IMR-90 (cell line): ENCODE measurements at regions not wholly inside any gene's neighbourhood (a gene's known extent, or its start where the extent isn't known, plus 50 kb on each side); places are given as distances from the start of the nearest gene placed in this dataset.

Experiments
- ATAC-seq: fragments of 200-7000 bp; cut with Tn5 transposase; 2 replicates; pipeline ENCODE4 v1.9.1; 2020; ENCODE audit warnings: low read depth, mild to moderate bottlenecking, moderate library complexity
- BruUV-seq: library from RNA; stranded (reverse); fragments of 400-500 nt; replicated peaks from 2 replicates; lab custom pipeline; 2021; lab: Mats Ljungman, UMichigan
- CTCF ChIA-PET: fragments of 300-600 bp; formaldehyde crosslinking; extraction: SDS; loops from one replicate; lab custom pipeline; 2021; ENCODE audit warnings: antibody characterized with exemption; lab: Yijun Ruan, JAX
- POLR2A ChIA-PET: fragments of 300-600 bp; sonication (Branson Sonifier 250); formaldehyde crosslinking; loops from one replicate; lab custom pipeline; 2022; ENCODE audit warnings: antibody characterized with exemption; ENCODE audit not compliant: unreplicated experiment; lab: Charles Lee
- DNase-seq: peaks from one replicate; pipeline ENCODE4 v3.0.0; 2013
- H2AFZ ChIP-seq: replicated peaks from 2 replicates; pipeline ENCODE3; 2013; ENCODE audit warnings: low read length, mild to moderate bottlenecking; ENCODE audit not compliant: poor library complexity
- H2AK5ac ChIP-seq: 2 replicates; pipeline ENCODE4 v1.6.1; 2013; ENCODE audit warnings: low read depth, low read length, inconsistent platforms
- H2AK9ac ChIP-seq: replicated peaks from 2 replicates; pipeline ENCODE3; 2013; ENCODE audit warnings: mild to moderate bottlenecking, low read depth, low read length, moderate library complexity; ENCODE audit not compliant: poor library complexity
- H2BK120ac ChIP-seq: 2 replicates; pipeline ENCODE4 v1.6.1; 2013; ENCODE audit warnings: low read depth, low read length, inconsistent platforms
- H2BK15ac ChIP-seq: 3 replicates; pipeline ENCODE4 v1.6.1; 2013; ENCODE audit warnings: low read depth, low read length, inconsistent platforms
- H2BK20ac ChIP-seq: 2 replicates; pipeline ENCODE4 v1.6.1; 2013; ENCODE audit warnings: low read depth, mild to moderate bottlenecking, inconsistent platforms, low read length, moderate library complexity
- H2BK5ac ChIP-seq: 2 replicates; pipeline ENCODE4 v1.6.1; 2013; ENCODE audit warnings: mild to moderate bottlenecking, low read depth, low read length, inconsistent platforms; ENCODE audit not compliant: poor library complexity, severe bottlenecking
- H3K14ac ChIP-seq: replicated peaks from 2 replicates; pipeline ENCODE4 v1.6.1; 2013; ENCODE audit warnings: low read depth, low read length, inconsistent platforms
- H3K18ac ChIP-seq: 2 replicates; pipeline ENCODE4 v1.6.1; 2013; ENCODE audit warnings: low read depth, low read length, control low read depth
- H3K23ac ChIP-seq: 2 replicates; pipeline ENCODE4 v1.6.1; 2013; ENCODE audit warnings: low read depth, low read length, inconsistent platforms
- H3K27ac ChIP-seq: 2 replicates; pipeline ENCODE4 v1.5.1; 2013; ENCODE audit warnings: mild to moderate bottlenecking, control low read depth, low read length; ENCODE audit not compliant: insufficient read depth
- H3K27me3 ChIP-seq: 2 replicates; pipeline ENCODE4 v1.6.1; 2013; ENCODE audit warnings: low read length; ENCODE audit not compliant: control insufficient read depth, insufficient read depth
- H3K36me3 ChIP-seq: 2 replicates; pipeline ENCODE4 v1.6.1; 2013; ENCODE audit warnings: low read length, mixed read lengths; ENCODE audit not compliant: control insufficient read depth, insufficient read depth
- H3K4ac ChIP-seq: 2 replicates; pipeline ENCODE4 v1.6.1; 2013; ENCODE audit warnings: low read depth, low read length, inconsistent platforms
- H3K4me1 ChIP-seq: 2 replicates; pipeline ENCODE4 v1.6.1; 2013; ENCODE audit warnings: low read length, mixed read lengths; ENCODE audit not compliant: control insufficient read depth, insufficient read depth
- H3K4me2 ChIP-seq: 2 replicates; pipeline ENCODE4 v1.6.1; 2013; ENCODE audit warnings: low read depth, mild to moderate bottlenecking, control low read depth, low read length, moderate library complexity
- H3K4me3 ChIP-seq: 2 replicates; pipeline ENCODE4 v1.5.1; 2013; ENCODE audit warnings: low read depth, mild to moderate bottlenecking, control low read depth, low read length, moderate library complexity; ENCODE audit not compliant: insufficient read depth
- H3K56ac ChIP-seq: 2 replicates; pipeline ENCODE4 v1.6.1; 2013; ENCODE audit warnings: low read length, inconsistent platforms; ENCODE audit not compliant: insufficient read depth; ENCODE audit errors: extremely low read depth
- H3K79me1 ChIP-seq, 2 experiments: 2 replicates each; pipeline ENCODE4 v1.6.1; 2013; ENCODE audit warnings: low read length in 2 of 2, inconsistent platforms in 1 of 2, low read depth in 1 of 2
- H3K9ac ChIP-seq: 2 replicates; pipeline ENCODE4 v1.6.1; 2013; ENCODE audit warnings: low read depth, low read length, control low read depth
- H3K9me1 ChIP-seq: 2 replicates; pipeline ENCODE4 v1.6.1; 2013; ENCODE audit warnings: low read length, inconsistent platforms; ENCODE audit not compliant: insufficient read depth
- H3K9me3 ChIP-seq: 2 replicates; pipeline ENCODE4 v1.6.1; 2013; ENCODE audit warnings: low read length; ENCODE audit not compliant: control insufficient read depth, insufficient read depth
- H4K20me1 ChIP-seq: 2 replicates; pipeline ENCODE4 v1.6.1; 2013; ENCODE audit warnings: low read length, inconsistent platforms; ENCODE audit not compliant: insufficient read depth
- H4K5ac ChIP-seq: 2 replicates; pipeline ENCODE4 v1.6.1; 2013; ENCODE audit warnings: mild to moderate bottlenecking, low read depth, low read length, control low read depth
- H4K8ac ChIP-seq, 2 experiments: 2 replicates each; pipeline ENCODE4 v1.6.1; 2013; ENCODE audit warnings: low read depth in 2 of 2, low read length in 2 of 2, control low read depth in 1 of 2, inconsistent platforms in 1 of 2
- H4K91ac ChIP-seq: 2 replicates; pipeline ENCODE4 v1.6.1; 2013; ENCODE audit warnings: low read depth, low read length, inconsistent platforms; ENCODE audit not compliant: insufficient read depth
- BHLHE40 ChIP-seq: fragments of 150-350 bp; IDR thresholded peaks from 2 replicates; pipeline ENCODE4 v1.6.1; 2016; ENCODE audit warnings: mild to moderate bottlenecking, low read depth, low read length
- FOS ChIP-seq: fragments of 150-350 bp; IDR thresholded peaks from 2 replicates; pipeline ENCODE4 v1.6.1; 2016; ENCODE audit warnings: low read depth, low read length
- RCOR1 ChIP-seq: IDR thresholded peaks from 2 replicates; pipeline ENCODE4 v1.6.1; 2012; ENCODE audit warnings: mild to moderate bottlenecking, low read length, improper control_type of control experiment; ENCODE audit not compliant: insufficient replicate concordance
- WGBS, 2 experiments: methylation state at CpG; one replicate each; pipeline versions ENCODE4 v1.1.5 to v1.1.7; 2013; ENCODE audit warnings: missing lambda C conversion rate in 2 of 2; ENCODE audit not compliant: insufficient read length in 1 of 2; ENCODE audit errors: extremely low coverage in 2 of 2; 5-methylcytosine and 5-hydroxymethylcytosine counted together
- dilution Hi-C: fragments of 300-500 bp; cut with HindIII; formaldehyde crosslinking; loops from one replicate; pipeline ENCODE4 v1.14.3; 2018; ENCODE audit warnings: low sequenced_read_pairs; ENCODE audit not compliant: unreplicated experiment
- in situ Hi-C: fragments of 300-500 bp; cut with MboI; formaldehyde crosslinking; loops from 3 replicates; pipeline ENCODE4 v1.14.3; 2019; ENCODE audit warnings: low sequenced_read_pairs, inconsistent platforms, mixed read lengths
- intact Hi-C: fragments of 100-400 bp; cut with micrococcal nuclease; formaldehyde crosslinking; loops from 2 replicates; pipeline ENCODE4 v1.10.0; 2022
- TF ChIP-seq, protein P1 (sequence below): conservative IDR thresholded peaks from 2 replicates; pipeline ENCODE4 v1.5.1; 2012; ENCODE audit warnings: mild to moderate bottlenecking, low read depth, low read length, improper control_type of control experiment

DNA sequence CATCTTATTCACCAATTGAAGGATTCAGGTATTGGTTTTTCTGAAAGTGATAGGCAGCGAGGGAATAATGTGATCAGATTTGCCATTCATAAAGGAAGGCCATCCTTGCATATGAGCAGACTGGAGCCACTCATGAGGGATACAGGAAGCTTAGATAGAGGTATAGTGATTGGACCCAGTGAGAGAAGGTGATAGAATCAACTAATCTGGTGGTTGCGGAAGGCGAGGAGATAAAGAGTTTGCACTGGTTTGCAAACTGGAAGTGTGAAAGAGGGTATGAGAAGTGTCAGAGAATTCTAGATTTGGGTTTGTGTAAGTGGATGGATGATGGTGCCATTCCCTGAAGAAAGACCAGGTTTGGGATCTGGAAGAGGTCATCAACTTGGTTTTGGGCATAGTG lies 57.3 kb upstream of the RASGEF1B start:
- no peak overlapping the region for H3K9ac ChIP-seq
- no peak overlapping the region for H4K91ac ChIP-seq
- POLR2A ChIA-PET, result no interaction called here
- H3K4ac ChIP-seq, result no peak overlapping the region
- H3K23ac ChIP-seq, result no peak overlapping the region
- H2AK5ac ChIP-seq, result no peak overlapping the region
- no peak overlapping the region for H3K14ac ChIP-seq
- H4K20me1 ChIP-seq, result no peaks in the 10 kb centered on the region
- intact Hi-C loops, result no loop called here
- H3K56ac ChIP-seq, result no peak overlapping the region
- H2BK15ac ChIP-seq, result no peak overlapping the region
- no peaks in the 10 kb centered on the region for H3K27me3 ChIP-seq
- H3K36me3 ChIP-seq, result no peaks in the 10 kb centered on the region
- no peak overlapping the region for H2BK5ac ChIP-seq
- no peak overlapping the region for H3K4me2 ChIP-seq
- no peak overlapping the region for H3K18ac ChIP-seq
- 100% methylated on average over 2 of the region's 3 CpGs; no CpG with 5 or more reads in 1 of the 2 experiments for WGBS, 2 experiments
- H2AFZ ChIP-seq, result no peak overlapping the region
- no peaks in the 10 kb centered on the region for H3K79me1 ChIP-seq
- H2BK120ac ChIP-seq, result no peak overlapping the region
- no peak for DNase-seq
- no peak overlapping the region for H3K27ac ChIP-seq
- dilution Hi-C loops, result no loop called here
- no peaks in the 10 kb centered on the region for H3K9me3 ChIP-seq
- no peak overlapping the region for H4K5ac ChIP-seq
- BruUV-seq, result no TSS peak
- no peak overlapping the region for H2BK20ac ChIP-seq
- TF ChIP-seq, protein P1, sequence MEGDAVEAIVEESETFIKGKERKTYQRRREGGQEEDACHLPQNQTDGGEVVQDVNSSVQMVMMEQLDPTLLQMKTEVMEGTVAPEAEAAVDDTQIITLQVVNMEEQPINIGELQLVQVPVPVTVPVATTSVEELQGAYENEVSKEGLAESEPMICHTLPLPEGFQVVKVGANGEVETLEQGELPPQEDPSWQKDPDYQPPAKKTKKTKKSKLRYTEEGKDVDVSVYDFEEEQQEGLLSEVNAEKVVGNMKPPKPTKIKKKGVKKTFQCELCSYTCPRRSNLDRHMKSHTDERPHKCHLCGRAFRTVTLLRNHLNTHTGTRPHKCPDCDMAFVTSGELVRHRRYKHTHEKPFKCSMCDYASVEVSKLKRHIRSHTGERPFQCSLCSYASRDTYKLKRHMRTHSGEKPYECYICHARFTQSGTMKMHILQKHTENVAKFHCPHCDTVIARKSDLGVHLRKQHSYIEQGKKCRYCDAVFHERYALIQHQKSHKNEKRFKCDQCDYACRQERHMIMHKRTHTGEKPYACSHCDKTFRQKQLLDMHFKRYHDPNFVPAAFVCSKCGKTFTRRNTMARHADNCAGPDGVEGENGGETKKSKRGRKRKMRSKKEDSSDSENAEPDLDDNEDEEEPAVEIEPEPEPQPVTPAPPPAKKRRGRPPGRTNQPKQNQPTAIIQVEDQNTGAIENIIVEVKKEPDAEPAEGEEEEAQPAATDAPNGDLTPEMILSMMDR, result no peak
- TF ChIP-seq RCOR1, result no peak
- no peak for TF ChIP-seq BHLHE40
- TF ChIP-seq FOS, result no peak
- no peak overlapping the region for H2AK9ac ChIP-seq
- no peaks in the 10 kb centered on the region for H3K4me1 ChIP-seq
- no peak for ATAC-seq
- no peak overlapping the region for H4K8ac ChIP-seq
- CTCF ChIA-PET, result no interaction called here
- in situ Hi-C loops, result no loop called here
- no peaks in the 10 kb centered on the region for H3K9me1 ChIP-seq
- no peak overlapping the region for H3K4me3 ChIP-seq
